K562 (cell line): ENCODE measurements at regions not wholly inside any gene's neighbourhood (a gene's known extent, or its start where the extent isn't known, plus 50 kb on each side); places are given as distances from the start of the nearest gene placed in this dataset.

Experiments
- ATAC-seq: fragments of 200-7000 bp; cut with Tn5 transposase; 3 replicates; pipeline ENCODE4 v1.9.1; 2020; ENCODE audit warnings: moderate library complexity
- BruUV-seq: library from RNA; stranded (reverse); fragments of 400-500 nt; replicated peaks from 2 replicates; lab custom pipeline; 2021; lab: Mats Ljungman, UMichigan
- CTCF ChIA-PET: fragments of 300-600 bp; formaldehyde crosslinking; extraction: SDS; loops from one replicate; lab custom pipeline; 2021; ENCODE audit warnings: low intra/inter-chr PET ratio; lab: Yijun Ruan, JAX
- POLR2A ChIA-PET: fragments of 300-600, 350-650 bp; sonication (Branson Sonifier 250); formaldehyde crosslinking; extraction: SDS; loops from one replicate; lab custom pipeline; 2021; ENCODE audit warnings: antibody characterized with exemption, inconsistent platforms; lab: Yijun Ruan, JAX
- DNase-seq, 4 experiments: peaks; one replicate each; pipeline versions ENCODE4 v3.0.0 to v3.0.0-alpha.2; 2011 to 2018; ENCODE audit warnings: low spot score in 3 of 4, mixed read lengths in 3 of 4; ENCODE audit errors: extremely low read depth in 1 of 4
- FAIRE-seq: peaks from 2 replicates; lab custom pipeline; 2011; peaks lifted over from hg19 to GRCh38; lab: Jason Lieb, UNC
- H2AFZ ChIP-seq: 2 replicates; pipeline ENCODE4 v1.6.0; 2011; ENCODE audit warnings: low read depth, low read length, control low read depth, inconsistent platforms
- H3K27ac ChIP-seq: fragments of 200-600 bp; 3 replicates; pipeline ENCODE4 v1.8.0; 2011; ENCODE audit warnings: low read depth, mild to moderate bottlenecking, control low read depth, inconsistent platforms, low read length, moderate library complexity, mixed read lengths; ENCODE audit errors: extremely low read depth
- H3K27me3 ChIP-seq, 2 experiments: fragments of 300-600 bp in 1 of 2; 2 replicates in 1 of 2; 3 replicates in 1 of 2; pipeline versions ENCODE4 v1.6.0 to v1.8.0; 2011; ENCODE audit warnings: inconsistent platforms in 2 of 2, low read length in 2 of 2, mild to moderate bottlenecking in 1 of 2, mixed read lengths in 1 of 2, moderate library complexity in 1 of 2; ENCODE audit not compliant: control insufficient read depth in 2 of 2, insufficient read depth in 2 of 2
- H3K36me3 ChIP-seq: fragments of 300-600 bp; 3 replicates; pipeline ENCODE4 v1.8.0; 2011; ENCODE audit warnings: mild to moderate bottlenecking, low read length, inconsistent platforms; ENCODE audit not compliant: control insufficient read depth, insufficient read depth
- H3K4me1 ChIP-seq, 2 experiments: fragments of 200-600 bp in 1 of 2; replicated peaks in 1 of 2; 2 replicates in 1 of 2; 3 replicates in 1 of 2; pipeline versions ENCODE4 v1.5.1 to v1.8.0; 2011; ENCODE audit warnings: inconsistent platforms in 2 of 2, low read length in 2 of 2, mild to moderate bottlenecking in 1 of 2, mixed read lengths in 1 of 2, moderate library complexity in 1 of 2; ENCODE audit not compliant: control insufficient read depth in 2 of 2, insufficient read depth in 2 of 2
- H3K4me2 ChIP-seq: 2 replicates; pipeline ENCODE4 v1.6.1; 2011; ENCODE audit warnings: low read length, control low read depth, inconsistent platforms, mixed read lengths; ENCODE audit not compliant: insufficient read depth
- H3K4me3 ChIP-seq: fragments of 200-600 bp; sonication (generic), shearing (Covaris generic); 2 replicates; pipeline ENCODE4 v1.5.1; 2016; ENCODE audit warnings: control low read depth, inconsistent platforms
- H3K79me2 ChIP-seq: fragments of 200-600 bp; 3 replicates; pipeline ENCODE4 v1.8.0; 2011; ENCODE audit warnings: low read length, inconsistent platforms; ENCODE audit not compliant: control insufficient read depth, insufficient read depth
- H3K9ac ChIP-seq, 2 experiments: 2 replicates each; pipeline versions ENCODE4 v1.6.0 to v1.6.1; 2011; ENCODE audit warnings: low read depth in 2 of 2, low read length in 2 of 2, control low read depth in 1 of 2, inconsistent platforms in 1 of 2, mild to moderate bottlenecking in 1 of 2, mixed read lengths in 1 of 2; ENCODE audit not compliant: insufficient read depth in 1 of 2
- H3K9me1 ChIP-seq: one replicate; pipeline ENCODE4 v1.6.0; 2011; ENCODE audit warnings: inconsistent platforms, mild to moderate bottlenecking, low read length, moderate library complexity; ENCODE audit not compliant: control insufficient read depth, insufficient read depth
- H3K9me3 ChIP-seq: replicated peaks from 2 replicates; pipeline ENCODE4 v1.5.1; 2011; ENCODE audit warnings: low read depth, low read length, inconsistent platforms; ENCODE audit not compliant: control insufficient read depth, insufficient read depth
- H4K20me1 ChIP-seq: replicated peaks from 2 replicates; pipeline ENCODE4 v1.6.1; 2011; ENCODE audit warnings: low read length, inconsistent platforms, mixed read lengths; ENCODE audit not compliant: control insufficient read depth, insufficient read depth
- HDAC1 ChIP-seq, 2 experiments: fragments of 450-650 bp; IDR thresholded peaks; 2 replicates each; pipeline ENCODE4 v1.6.1; 2016 to 2017; ENCODE audit warnings: inconsistent platforms in 1 of 2, mild to moderate bottlenecking in 1 of 2, moderate library complexity in 1 of 2
- HDAC8 ChIP-seq: fragments of 450-650 bp; IDR thresholded peaks from 2 replicates; pipeline ENCODE4 v1.6.1; 2016; ENCODE audit warnings: mild to moderate bottlenecking, missing genetic modification characterization, moderate library complexity, missing compliant biosample characterization
- WGBS: fragments of 100-300 bp; shearing (Covaris generic); methylation state at CpG from one replicate; pipeline ENCODE4 v1.1.6; 2016; ENCODE audit warnings: low coverage, mixed read lengths; ENCODE audit not compliant: insufficient coverage; ENCODE audit errors: missing lambda C conversion rate; 5-methylcytosine and 5-hydroxymethylcytosine counted together
- in situ Hi-C: fragments of 300-500 bp; cut with MboI; formaldehyde crosslinking; loops from 4 replicates; pipeline ENCODE4 v1.15.0; 2018; ENCODE audit warnings: inconsistent platforms, mixed read lengths
- intact Hi-C: fragments of 100-400 bp; cut with micrococcal nuclease; formaldehyde crosslinking; loops from 2 replicates; pipeline ENCODE4 v1.14.2; 2022
- TF ChIP-seq, protein P1 (sequence below): sonication (generic); formaldehyde crosslinking; IDR thresholded peaks from 2 replicates; pipeline ENCODE4 v1.8.0; 2023; ENCODE audit warnings: missing genetic modification reagents, mild to moderate bottlenecking, borderline replicate concordance
- TF ChIP-seq, protein P2 (sequence below): IDR thresholded peaks from 3 replicates; pipeline ENCODE4 v1.6.1; 2011; ENCODE audit warnings: borderline replicate concordance, mild to moderate bottlenecking; ENCODE audit not compliant: insufficient read length, insufficient read depth
- TF ChIP-seq, protein P3 (sequence below), 2 experiments: fragments of 450-650 bp in 1 of 2; IDR thresholded peaks; 2 replicates each; pipeline ENCODE4 v1.6.1; 2011 to 2017; ENCODE audit warnings: low read depth in 2 of 2, antibody characterized with exemption in 1 of 2, borderline replicate concordance in 1 of 2, low read length in 1 of 2, mild to moderate bottlenecking in 1 of 2, mixed read lengths in 1 of 2; ENCODE audit not compliant: control insufficient read depth in 1 of 2
- TF ChIP-seq, protein P4 (sequence below): fragments of 250-450 bp; sonication (Bioruptor Pico); IDR thresholded peaks from 2 replicates; pipeline ENCODE4 v1.5.0; 2021; ENCODE audit warnings: mild to moderate bottlenecking, borderline replicate concordance

DNA sequence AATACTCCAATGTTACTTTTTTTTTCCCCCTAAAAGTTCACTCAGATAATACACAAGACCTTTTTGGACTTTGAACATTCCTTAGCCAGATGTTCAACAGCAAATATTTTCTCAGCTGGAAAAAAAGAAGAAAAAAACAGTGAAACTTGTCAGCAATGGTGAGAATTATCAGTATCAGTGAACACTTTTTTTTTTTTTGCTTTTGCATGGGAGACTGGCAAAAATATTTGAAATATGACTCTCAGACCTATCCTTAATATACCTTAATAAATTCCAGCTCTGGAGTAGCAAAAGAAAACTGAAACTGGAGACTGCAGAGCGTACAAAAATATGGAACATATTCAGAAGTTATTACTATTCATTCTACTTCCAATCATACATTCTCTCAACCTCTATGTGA is 92.3 kb downstream of the RFPL4B start (continued):
- TF ChIP-seq, protein P1, sequence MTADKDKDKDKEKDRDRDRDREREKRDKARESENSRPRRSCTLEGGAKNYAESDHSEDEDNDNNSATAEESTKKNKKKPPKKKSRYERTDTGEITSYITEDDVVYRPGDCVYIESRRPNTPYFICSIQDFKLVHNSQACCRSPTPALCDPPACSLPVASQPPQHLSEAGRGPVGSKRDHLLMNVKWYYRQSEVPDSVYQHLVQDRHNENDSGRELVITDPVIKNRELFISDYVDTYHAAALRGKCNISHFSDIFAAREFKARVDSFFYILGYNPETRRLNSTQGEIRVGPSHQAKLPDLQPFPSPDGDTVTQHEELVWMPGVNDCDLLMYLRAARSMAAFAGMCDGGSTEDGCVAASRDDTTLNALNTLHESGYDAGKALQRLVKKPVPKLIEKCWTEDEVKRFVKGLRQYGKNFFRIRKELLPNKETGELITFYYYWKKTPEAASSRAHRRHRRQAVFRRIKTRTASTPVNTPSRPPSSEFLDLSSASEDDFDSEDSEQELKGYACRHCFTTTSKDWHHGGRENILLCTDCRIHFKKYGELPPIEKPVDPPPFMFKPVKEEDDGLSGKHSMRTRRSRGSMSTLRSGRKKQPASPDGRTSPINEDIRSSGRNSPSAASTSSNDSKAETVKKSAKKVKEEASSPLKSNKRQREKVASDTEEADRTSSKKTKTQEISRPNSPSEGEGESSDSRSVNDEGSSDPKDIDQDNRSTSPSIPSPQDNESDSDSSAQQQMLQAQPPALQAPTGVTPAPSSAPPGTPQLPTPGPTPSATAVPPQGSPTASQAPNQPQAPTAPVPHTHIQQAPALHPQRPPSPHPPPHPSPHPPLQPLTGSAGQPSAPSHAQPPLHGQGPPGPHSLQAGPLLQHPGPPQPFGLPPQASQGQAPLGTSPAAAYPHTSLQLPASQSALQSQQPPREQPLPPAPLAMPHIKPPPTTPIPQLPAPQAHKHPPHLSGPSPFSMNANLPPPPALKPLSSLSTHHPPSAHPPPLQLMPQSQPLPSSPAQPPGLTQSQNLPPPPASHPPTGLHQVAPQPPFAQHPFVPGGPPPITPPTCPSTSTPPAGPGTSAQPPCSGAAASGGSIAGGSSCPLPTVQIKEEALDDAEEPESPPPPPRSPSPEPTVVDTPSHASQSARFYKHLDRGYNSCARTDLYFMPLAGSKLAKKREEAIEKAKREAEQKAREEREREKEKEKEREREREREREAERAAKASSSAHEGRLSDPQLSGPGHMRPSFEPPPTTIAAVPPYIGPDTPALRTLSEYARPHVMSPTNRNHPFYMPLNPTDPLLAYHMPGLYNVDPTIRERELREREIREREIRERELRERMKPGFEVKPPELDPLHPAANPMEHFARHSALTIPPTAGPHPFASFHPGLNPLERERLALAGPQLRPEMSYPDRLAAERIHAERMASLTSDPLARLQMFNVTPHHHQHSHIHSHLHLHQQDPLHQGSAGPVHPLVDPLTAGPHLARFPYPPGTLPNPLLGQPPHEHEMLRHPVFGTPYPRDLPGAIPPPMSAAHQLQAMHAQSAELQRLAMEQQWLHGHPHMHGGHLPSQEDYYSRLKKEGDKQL (CRISPR knock-in tag) = no peak
- TF ChIP-seq HDAC8 (tag) = no peak

DNA sequence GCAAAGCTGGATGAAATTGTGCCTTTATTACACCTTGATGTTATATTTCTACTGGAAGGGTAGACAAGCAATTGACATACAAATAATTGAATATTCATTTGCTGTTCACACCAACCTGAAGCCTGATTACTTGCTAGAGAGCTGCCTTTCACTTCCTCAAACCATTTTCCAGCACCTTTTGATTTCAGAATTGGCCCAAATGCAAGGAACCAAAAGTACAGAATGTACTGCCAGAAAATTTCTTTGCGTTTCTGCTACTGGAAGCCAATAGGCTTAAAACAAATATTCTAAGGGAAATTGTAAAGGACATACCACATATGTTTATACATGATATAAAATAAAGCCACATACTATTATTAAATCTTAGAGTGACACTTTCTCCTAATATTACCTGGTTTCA is 94.5 kb downstream of the RFPL4B start:
- in situ Hi-C loops (no loop called here), intact Hi-C loops (no loop called here)
- Histone ChIP-seq H3K27me3 (no peaks in the 10 kb centered on the region), H3K79me2 (no peaks in the 10 kb centered on the region), H2AFZ (no peak overlapping the region), H3K4me1 (no peaks in the 10 kb centered on the region), H3K27ac (no peak overlapping the region), H3K9me3 (no peaks in the 10 kb centered on the region), H3K9ac (no peak overlapping the region), H3K4me3 (no peak overlapping the region), H3K36me3 (no peaks in the 10 kb centered on the region), H3K9me1 (no peaks in the 10 kb centered on the region), H3K4me2 (no peak overlapping the region), H4K20me1 (no peaks in the 10 kb centered on the region)
- POLR2A ChIA-PET = no interaction called here
- CTCF ChIA-PET = no interaction called here
- FAIRE-seq (no peak), ATAC-seq (no peak), DNase-seq (no peak)
- no TSS peak for BruUV-seq
- WGBS = 0% methylated on average over 1 of the region's 1 CpG
- TF ChIP-seq, protein P2, sequence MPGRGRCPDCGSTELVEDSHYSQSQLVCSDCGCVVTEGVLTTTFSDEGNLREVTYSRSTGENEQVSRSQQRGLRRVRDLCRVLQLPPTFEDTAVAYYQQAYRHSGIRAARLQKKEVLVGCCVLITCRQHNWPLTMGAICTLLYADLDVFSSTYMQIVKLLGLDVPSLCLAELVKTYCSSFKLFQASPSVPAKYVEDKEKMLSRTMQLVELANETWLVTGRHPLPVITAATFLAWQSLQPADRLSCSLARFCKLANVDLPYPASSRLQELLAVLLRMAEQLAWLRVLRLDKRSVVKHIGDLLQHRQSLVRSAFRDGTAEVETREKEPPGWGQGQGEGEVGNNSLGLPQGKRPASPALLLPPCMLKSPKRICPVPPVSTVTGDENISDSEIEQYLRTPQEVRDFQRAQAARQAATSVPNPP = no peak
- TF ChIP-seq, protein P3, sequence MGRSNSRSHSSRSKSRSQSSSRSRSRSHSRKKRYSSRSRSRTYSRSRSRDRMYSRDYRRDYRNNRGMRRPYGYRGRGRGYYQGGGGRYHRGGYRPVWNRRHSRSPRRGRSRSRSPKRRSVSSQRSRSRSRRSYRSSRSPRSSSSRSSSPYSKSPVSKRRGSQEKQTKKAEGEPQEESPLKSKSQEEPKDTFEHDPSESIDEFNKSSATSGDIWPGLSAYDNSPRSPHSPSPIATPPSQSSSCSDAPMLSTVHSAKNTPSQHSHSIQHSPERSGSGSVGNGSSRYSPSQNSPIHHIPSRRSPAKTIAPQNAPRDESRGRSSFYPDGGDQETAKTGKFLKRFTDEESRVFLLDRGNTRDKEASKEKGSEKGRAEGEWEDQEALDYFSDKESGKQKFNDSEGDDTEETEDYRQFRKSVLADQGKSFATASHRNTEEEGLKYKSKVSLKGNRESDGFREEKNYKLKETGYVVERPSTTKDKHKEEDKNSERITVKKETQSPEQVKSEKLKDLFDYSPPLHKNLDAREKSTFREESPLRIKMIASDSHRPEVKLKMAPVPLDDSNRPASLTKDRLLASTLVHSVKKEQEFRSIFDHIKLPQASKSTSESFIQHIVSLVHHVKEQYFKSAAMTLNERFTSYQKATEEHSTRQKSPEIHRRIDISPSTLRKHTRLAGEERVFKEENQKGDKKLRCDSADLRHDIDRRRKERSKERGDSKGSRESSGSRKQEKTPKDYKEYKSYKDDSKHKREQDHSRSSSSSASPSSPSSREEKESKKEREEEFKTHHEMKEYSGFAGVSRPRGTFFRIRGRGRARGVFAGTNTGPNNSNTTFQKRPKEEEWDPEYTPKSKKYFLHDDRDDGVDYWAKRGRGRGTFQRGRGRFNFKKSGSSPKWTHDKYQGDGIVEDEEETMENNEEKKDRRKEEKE (IDR thresholded peaks at IDR 0.05; ENCODE audit: borderline replicate concordance in 1 of 2, control insufficient read depth in 1 of 2, low read depth in 2 of 2, low read length in 1 of 2) = no peak
- TF ChIP-seq HDAC1 (IDR thresholded peaks at IDR 0.05) = no peak
- TF ChIP-seq, protein P4, sequence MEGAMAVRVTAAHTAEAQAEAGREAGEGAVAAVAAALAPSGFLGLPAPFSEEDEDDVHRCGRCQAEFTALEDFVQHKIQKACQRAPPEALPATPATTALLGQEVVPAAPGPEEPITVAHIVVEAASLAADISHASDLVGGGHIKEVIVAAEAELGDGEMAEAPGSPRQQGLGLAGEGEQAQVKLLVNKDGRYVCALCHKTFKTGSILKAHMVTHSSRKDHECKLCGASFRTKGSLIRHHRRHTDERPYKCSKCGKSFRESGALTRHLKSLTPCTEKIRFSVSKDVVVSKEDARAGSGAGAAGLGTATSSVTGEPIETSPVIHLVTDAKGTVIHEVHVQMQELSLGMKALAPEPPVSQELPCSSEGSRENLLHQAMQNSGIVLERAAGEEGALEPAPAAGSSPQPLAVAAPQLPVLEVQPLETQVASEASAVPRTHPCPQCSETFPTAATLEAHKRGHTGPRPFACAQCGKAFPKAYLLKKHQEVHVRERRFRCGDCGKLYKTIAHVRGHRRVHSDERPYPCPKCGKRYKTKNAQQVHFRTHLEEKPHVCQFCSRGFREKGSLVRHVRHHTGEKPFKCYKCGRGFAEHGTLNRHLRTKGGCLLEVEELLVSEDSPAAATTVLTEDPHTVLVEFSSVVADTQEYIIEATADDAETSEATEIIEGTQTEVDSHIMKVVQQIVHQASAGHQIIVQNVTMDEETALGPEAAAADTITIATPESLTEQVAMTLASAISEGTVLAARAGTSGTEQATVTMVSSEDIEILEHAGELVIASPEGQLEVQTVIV = no peak
